Chondrocyte (in vitro differentiated cells): ENCODE measurements at regions not wholly inside any gene's neighbourhood (a gene's known extent, or its start where the extent isn't known, plus 50 kb on each side); places are given as distances from the start of the nearest gene placed in this dataset.

ENCODE experiments used
- DNase-seq: peaks from one replicate; pipeline ENCODE4 v3.0.0; 2021; ENCODE audit warnings: mixed read lengths, low spot score
- H3K27ac Mint-ChIP-seq: one replicate; pipeline ENCODE4 v1.8.0; 2021; ENCODE audit warnings: mild to moderate bottlenecking, moderate library complexity, mixed read lengths; ENCODE audit not compliant: unreplicated experiment
- H3K27me3 Mint-ChIP-seq: 2 replicates; pipeline ENCODE4 v1.8.0; 2021; ENCODE audit warnings: low read depth, mixed read lengths
- H3K36me3 Mint-ChIP-seq: 2 replicates; pipeline ENCODE4 v1.8.0; 2021; ENCODE audit warnings: low read depth, mixed read lengths
- H3K4me1 Mint-ChIP-seq: 2 replicates; pipeline ENCODE4 v1.8.0; 2021; ENCODE audit warnings: low read depth, mild to moderate bottlenecking, mixed read lengths
- H3K4me3 Mint-ChIP-seq: one replicate; pipeline ENCODE4 v1.8.0; 2021; ENCODE audit warnings: mild to moderate bottlenecking, moderate library complexity, mixed read lengths; ENCODE audit not compliant: unreplicated experiment
- H3K9me3 Mint-ChIP-seq: 2 replicates; pipeline ENCODE4 v1.8.0; 2021; ENCODE audit warnings: low read depth, mixed read lengths
- TF ChIP-seq, protein P1 (sequence below): fragments of 200-600 bp; sonication (generic); IDR thresholded peaks from 2 replicates; pipeline ENCODE4 v1.5.0; 2021; ENCODE audit warnings: antibody characterized with exemption, mild to moderate bottlenecking, moderate library complexity

DNA sequence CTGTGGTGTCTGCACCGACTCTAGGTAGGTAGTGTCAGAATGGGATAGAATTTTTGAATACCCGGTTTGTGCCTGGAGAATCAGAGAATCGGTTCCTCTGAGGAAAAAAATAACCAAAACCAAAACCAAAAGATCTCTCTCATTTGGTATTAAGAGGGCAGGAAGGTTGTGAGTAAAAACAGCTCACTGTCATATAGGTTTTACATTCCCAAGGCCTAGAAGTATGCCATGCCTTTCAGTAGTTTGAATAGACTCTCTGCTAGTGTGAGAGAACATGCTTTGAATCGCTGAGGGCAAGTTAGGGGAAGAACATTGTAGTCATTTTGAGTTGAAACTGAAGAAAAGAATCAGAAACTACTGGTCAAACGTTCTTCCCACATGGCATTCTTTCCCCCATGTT, 411.4 kb upstream of the CD180 start:
- no peak for DNase-seq
- TF ChIP-seq, protein P1, sequence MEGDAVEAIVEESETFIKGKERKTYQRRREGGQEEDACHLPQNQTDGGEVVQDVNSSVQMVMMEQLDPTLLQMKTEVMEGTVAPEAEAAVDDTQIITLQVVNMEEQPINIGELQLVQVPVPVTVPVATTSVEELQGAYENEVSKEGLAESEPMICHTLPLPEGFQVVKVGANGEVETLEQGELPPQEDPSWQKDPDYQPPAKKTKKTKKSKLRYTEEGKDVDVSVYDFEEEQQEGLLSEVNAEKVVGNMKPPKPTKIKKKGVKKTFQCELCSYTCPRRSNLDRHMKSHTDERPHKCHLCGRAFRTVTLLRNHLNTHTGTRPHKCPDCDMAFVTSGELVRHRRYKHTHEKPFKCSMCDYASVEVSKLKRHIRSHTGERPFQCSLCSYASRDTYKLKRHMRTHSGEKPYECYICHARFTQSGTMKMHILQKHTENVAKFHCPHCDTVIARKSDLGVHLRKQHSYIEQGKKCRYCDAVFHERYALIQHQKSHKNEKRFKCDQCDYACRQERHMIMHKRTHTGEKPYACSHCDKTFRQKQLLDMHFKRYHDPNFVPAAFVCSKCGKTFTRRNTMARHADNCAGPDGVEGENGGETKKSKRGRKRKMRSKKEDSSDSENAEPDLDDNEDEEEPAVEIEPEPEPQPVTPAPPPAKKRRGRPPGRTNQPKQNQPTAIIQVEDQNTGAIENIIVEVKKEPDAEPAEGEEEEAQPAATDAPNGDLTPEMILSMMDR, result no peak
- Mint-ChIP-seq H3K9me3 (peaks cover under 1% of the 10 kb centered on the region), H3K36me3 (peaks cover under 1% of the 10 kb centered on the region), H3K27ac (no peak overlapping the region), H3K4me3 (no peak overlapping the region), H3K4me1 (no peaks in the 10 kb centered on the region), H3K27me3 (peaks cover 12% of the 10 kb centered on the region)

DNA sequence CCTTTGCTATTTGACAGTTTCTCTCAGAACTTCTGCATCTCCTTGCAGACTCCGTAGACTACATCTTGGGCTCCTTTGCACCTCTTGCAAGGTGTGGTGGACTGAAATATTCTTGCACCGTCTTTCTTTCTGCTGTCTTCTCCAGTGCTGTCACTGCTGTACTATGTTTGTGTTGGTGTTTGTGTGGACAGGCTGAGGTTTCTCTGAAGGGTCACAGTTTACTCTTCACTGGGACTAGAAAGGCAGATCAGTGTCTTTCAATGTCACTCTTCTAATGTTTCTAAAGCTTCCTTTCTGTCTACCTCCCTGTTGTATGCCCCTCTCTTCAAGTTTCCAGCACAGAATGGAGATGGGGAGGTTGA, 410.0 kb upstream of the CD180 start:
- peaks cover 11% of the 10 kb centered on the region for H3K9me3 Mint-ChIP-seq
- peaks cover 9% of the 10 kb centered on the region for H3K36me3 Mint-ChIP-seq
- no peak overlapping the region for H3K27ac Mint-ChIP-seq
- TF ChIP-seq, protein P1, result no peak
- no peaks in the 10 kb centered on the region for H3K4me1 Mint-ChIP-seq
- no peak overlapping the region for H3K4me3 Mint-ChIP-seq
- no peak for DNase-seq
- peaks cover 12% of the 10 kb centered on the region for H3K27me3 Mint-ChIP-seq

GRCh38 chr5:67605730-67606585, 409.4 kb upstream of the CD180 start:
- no peak for DNase-seq
- H3K4me3 Mint-ChIP-seq, result no peak overlapping the region
- H3K27me3 Mint-ChIP-seq, result peaks cover 12% of the 10 kb centered on the region
- H3K36me3 Mint-ChIP-seq, result peaks cover 13% of the 10 kb centered on the region
- TF ChIP-seq, protein P1, result no peak
- peaks cover 15% of the 10 kb centered on the region for H3K9me3 Mint-ChIP-seq
- H3K4me1 Mint-ChIP-seq, result no peaks in the 10 kb centered on the region
- no peak overlapping the region for H3K27ac Mint-ChIP-seq

GRCh38 chr5:67591491-67591890, 394.9 kb upstream of the CD180 start:
- Mint-ChIP-seq H3K4me1 (peaks cover 11% of the 10 kb centered on the region), H3K9me3 (peaks cover 2% of the 10 kb centered on the region), H3K27ac (no peak overlapping the region), H3K27me3 (peaks cover 6% of the 10 kb centered on the region), H3K36me3 (peaks cover 2% of the 10 kb centered on the region), H3K4me3 (no peak overlapping the region)
- TF ChIP-seq, protein P1, result no peak
- DNase-seq, result no peak

- Mint-ChIP-seq H3K4me3 (no peak overlapping the region), H3K4me1 (peaks cover 11% of the 10 kb centered on the region), H3K27me3 (peaks cover 6% of the 10 kb centered on the region), H3K9me3 (peaks cover under 1% of the 10 kb centered on the region), H3K27ac (no peak overlapping the region), H3K36me3 (peaks cover under 1% of the 10 kb centered on the region)
- TF ChIP-seq, protein P1, result no peak
- no peak for DNase-seq
Measured at GRCh38 chr5:67588389-67588788, 391.8 kb upstream of the CD180 start.
